T-cell (primary cell): ENCODE measurements at regions not wholly inside any gene's neighbourhood (a gene's known extent, or its start where the extent isn't known, plus 50 kb on each side); places are given as distances from the start of the nearest gene placed in this dataset.

Experiments
- ATAC-seq, 4 experiments: fragments of 200-7000 bp in 3 of 4; fragments of 150-1000 bp in 1 of 4; cut with Tn5 transposase; replicated peaks in 1 of 4; 1 replicate in 3 of 4; 2 replicates in 1 of 4; pipeline ENCODE4 v1.10.0; 2021; ENCODE audit warnings: moderate library complexity in 3 of 4, mild to moderate bottlenecking in 2 of 4, moderate number of reproducible peaks in 1 of 4
- CTCF ChIA-PET, 2 donors: fragments of 300-600 bp; sonication (Branson Sonifier 250); formaldehyde crosslinking; loops; one replicate each; lab custom pipeline; 2022; ENCODE audit warnings: antibody characterized with exemption in 2 of 2; lab: Charles Lee
- POLR2A ChIA-PET, 2 donors: fragments of 300-600 bp; sonication (Branson Sonifier 250); formaldehyde crosslinking; loops; one replicate each; lab custom pipeline; 2022; ENCODE audit warnings: antibody characterized with exemption in 2 of 2; lab: Charles Lee
- DNase-seq, 35 experiments: peaks; one replicate each; pipeline versions ENCODE4 v3.0.0 to v3.0.0-alpha.2; 2013 to 2023
- H3K27ac ChIP-seq: one replicate; pipeline ENCODE4 v1.5.1; 2013; ENCODE audit warnings: low read length
- H3K27me3 ChIP-seq, 2 experiments: replicated peaks in 1 of 2; 1 replicate in 1 of 2; 2 replicates in 1 of 2; pipeline versions ENCODE4 v1.6.1 to v1.7.0; 2013; ENCODE audit warnings: low read length in 1 of 2, mixed read lengths in 1 of 2; ENCODE audit not compliant: control insufficient read depth in 2 of 2, insufficient read depth in 2 of 2; ENCODE audit errors: extremely low read depth in 1 of 2
- H3K36me3 ChIP-seq, 2 donors: 1 replicate in 1 of 2; 2 replicates in 1 of 2; pipeline versions ENCODE4 v1.6.1 to v1.7.0; 2013; ENCODE audit warnings: low read length in 1 of 2; ENCODE audit not compliant: control insufficient read depth in 2 of 2, insufficient read depth in 1 of 2; ENCODE audit errors: extremely low read depth in 1 of 2
- H3K4me1 ChIP-seq, 2 experiments: 1 replicate in 1 of 2; 2 replicates in 1 of 2; pipeline versions ENCODE4 v1.6.1 to v1.7.0; 2013; ENCODE audit warnings: low read length in 2 of 2, mixed read lengths in 1 of 2; ENCODE audit not compliant: insufficient read depth in 2 of 2, control insufficient read depth in 1 of 2; ENCODE audit errors: extremely low read depth in 1 of 2
- H3K4me3 ChIP-seq, 2 donors: 1 replicate in 1 of 2; 2 replicates in 1 of 2; pipeline versions ENCODE4 v1.5.1 to v1.7.0; 2013; ENCODE audit warnings: mild to moderate bottlenecking in 2 of 2, low read length in 1 of 2, moderate library complexity in 1 of 2; ENCODE audit not compliant: control insufficient read depth in 1 of 2; ENCODE audit errors: extremely low read depth in 1 of 2
- H3K9me3 ChIP-seq: 2 replicates; pipeline ENCODE4 v1.7.0; 2013
- H3K27ac Mint-ChIP-seq, 2 donors: one replicate each; pipeline ENCODE4 v1.8.0; 2020 to 2021; ENCODE audit warnings: mild to moderate bottlenecking in 2 of 2, mixed read lengths in 2 of 2
- H3K27me3 Mint-ChIP-seq, 2 donors: one replicate each; pipeline ENCODE4 v1.8.0; 2021 to 2022; ENCODE audit warnings: mixed read lengths in 2 of 2
- H3K36me3 Mint-ChIP-seq: one replicate; pipeline ENCODE4 v1.8.0; 2021; ENCODE audit warnings: mixed read lengths
- H3K4me1 Mint-ChIP-seq, 3 donors: one replicate each; pipeline ENCODE4 v1.8.0; 2020 to 2022; ENCODE audit warnings: mixed read lengths in 3 of 3, mild to moderate bottlenecking in 1 of 3
- H3K4me3 Mint-ChIP-seq, 3 donors: one replicate each; pipeline ENCODE4 v1.8.0; 2020 to 2022; ENCODE audit warnings: mild to moderate bottlenecking in 3 of 3, mixed read lengths in 3 of 3, moderate library complexity in 3 of 3
- H3K9me3 Mint-ChIP-seq, 3 donors: one replicate each; pipeline ENCODE4 v1.8.0; 2020 to 2022; ENCODE audit warnings: mixed read lengths in 3 of 3
- WGBS: methylation state at CpG from one replicate; pipeline ENCODE4 v1.1.5; 2013; ENCODE audit warnings: missing lambda C conversion rate; ENCODE audit not compliant: insufficient coverage; 5-methylcytosine and 5-hydroxymethylcytosine counted together

- ATAC-seq: no peak
- POLR2A ChIA-PET: no interaction called here
Observed at GRCh38 chr12:28870839-28871440, 278.1 kb upstream of the FAR2 start.

DNA sequence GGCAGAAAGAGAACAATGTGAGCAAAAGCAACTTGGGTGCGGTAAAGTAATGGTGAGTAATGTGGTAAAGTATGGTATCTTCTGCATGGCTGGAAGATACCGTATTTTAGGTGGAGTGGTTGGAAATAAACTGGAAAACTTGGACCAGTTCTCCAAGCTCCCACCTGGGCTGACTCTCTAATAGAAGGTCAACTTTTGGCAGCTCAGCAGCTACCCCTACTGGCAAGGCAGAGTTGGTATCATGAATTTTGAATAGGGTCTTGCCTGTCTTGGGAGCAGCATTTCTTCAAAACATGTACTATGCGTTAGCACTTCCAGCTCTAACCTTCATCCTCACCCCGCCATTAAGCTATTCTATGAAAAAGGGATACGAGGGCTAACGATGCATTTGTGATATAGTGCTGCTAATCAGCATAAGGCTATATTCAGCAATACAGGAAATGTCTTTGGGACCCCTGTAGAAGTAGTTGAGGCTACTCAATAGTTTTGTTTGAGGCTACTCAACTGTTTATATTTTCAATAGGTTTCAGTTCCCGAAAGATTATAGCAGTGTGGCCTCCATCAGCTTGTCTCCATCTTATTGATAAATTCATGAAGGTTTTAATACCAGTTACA is 276.3 kb upstream of the FAR2 start:
- no peak overlapping the region for H3K4me3 Mint-ChIP-seq
- ATAC-seq (no peak), DNase-seq (peak in 2 of 35 experiments; percentile 1 to 20)
- ChIA-PET POLR2A (no interaction called here), CTCF (no interaction called here)
- Histone ChIP-seq H3K27me3 (no peaks in the 10 kb centered on the region), H3K4me3 (no peak overlapping the region), H3K4me1 (no peaks in the 10 kb centered on the region), H3K9me3 (no peaks in the 10 kb centered on the region), H3K27ac (no peak overlapping the region), H3K36me3 (no peaks in the 10 kb centered on the region)
- WGBS: 71% methylated on average over 1 of the region's 7 CpGs
- peaks cover 0 to 9% of the 10 kb centered on the region in 2 donors for H3K27me3 Mint-ChIP-seq
- no peaks in the 10 kb centered on the region for H3K36me3 Mint-ChIP-seq
- H3K27ac Mint-ChIP-seq: no peak overlapping the region
- no peaks in the 10 kb centered on the region for H3K9me3 Mint-ChIP-seq
- H3K4me1 Mint-ChIP-seq: no peaks in the 10 kb centered on the region

More at GRCh38 chr12:28870839-28871440, 278.1 kb upstream of the FAR2 start:
- H3K36me3 ChIP-seq: no peaks in the 10 kb centered on the region
- 74% methylated on average over 3 of the region's 3 CpGs for WGBS
- no peaks in the 10 kb centered on the region for H3K9me3 Mint-ChIP-seq
- H3K9me3 ChIP-seq: no peaks in the 10 kb centered on the region
- no peaks in the 10 kb centered on the region for H3K36me3 Mint-ChIP-seq
- H3K27ac ChIP-seq: no peak overlapping the region
- DNase-seq: no peak
- no peaks in the 10 kb centered on the region for H3K4me1 ChIP-seq
- H3K27ac Mint-ChIP-seq: no peak overlapping the region
- CTCF ChIA-PET: no interaction called here
- H3K27me3 ChIP-seq: no peaks in the 10 kb centered on the region
- H3K4me3 Mint-ChIP-seq: no peak overlapping the region
- no peak overlapping the region for H3K4me3 ChIP-seq
- H3K27me3 Mint-ChIP-seq: peaks cover 0 to 3% of the 10 kb centered on the region in 2 donors
- no peaks in the 10 kb centered on the region for H3K4me1 Mint-ChIP-seq

DNA sequence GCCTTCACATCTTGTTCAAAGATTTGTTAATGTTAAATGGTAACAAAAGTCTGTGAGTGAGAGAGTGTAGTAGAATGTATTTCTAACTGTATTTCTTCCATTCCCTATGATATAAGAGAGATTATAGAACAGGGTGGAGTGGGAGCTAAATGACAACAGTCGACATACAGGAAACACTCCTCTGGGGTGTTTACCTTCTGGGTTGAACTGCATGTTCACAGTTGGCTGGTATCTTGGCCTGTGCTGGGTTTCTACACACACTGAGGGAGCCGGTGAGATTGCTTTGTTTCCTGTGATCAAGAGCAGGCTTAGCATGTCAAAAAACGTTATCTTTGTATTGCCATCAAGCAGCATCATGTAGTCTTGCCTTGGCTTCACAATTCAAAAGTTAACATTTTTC is 274.3 kb upstream of the FAR2 start:
- no peak for DNase-seq
- CTCF ChIA-PET: no interaction called here

DNA sequence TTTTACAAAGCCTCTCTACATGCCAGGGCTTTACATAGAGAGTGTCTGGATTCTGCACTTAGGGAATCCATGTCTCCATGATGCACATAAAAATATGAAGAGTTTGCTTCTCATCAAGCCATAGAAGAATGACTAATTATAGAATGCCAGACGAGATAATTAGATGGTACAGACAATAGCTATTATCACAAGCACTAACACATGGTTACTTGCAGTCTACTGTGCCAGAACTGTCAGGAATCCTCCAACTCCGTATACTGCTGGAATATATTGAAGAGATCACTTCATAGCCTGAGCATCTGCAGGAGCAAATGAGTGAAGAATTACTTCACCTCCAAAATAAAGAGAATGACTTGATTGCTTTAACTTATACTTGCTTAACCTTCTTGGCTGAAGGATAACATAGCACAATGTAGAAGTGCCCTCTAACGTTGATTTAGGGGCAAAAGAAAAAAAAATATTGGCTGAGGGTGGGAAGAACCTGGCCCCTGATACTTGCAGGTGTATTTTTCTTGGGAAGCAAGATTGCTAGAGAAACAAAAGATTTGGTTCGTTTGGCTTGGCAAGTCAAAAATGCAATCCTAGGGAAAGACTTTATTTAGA is 272.8 kb upstream of the FAR2 start:
- no peak for ATAC-seq
- no peak overlapping the region for H3K27ac Mint-ChIP-seq
- H3K4me1 ChIP-seq: no peaks in the 10 kb centered on the region
- H3K4me3 ChIP-seq: no peak overlapping the region
- H3K27ac ChIP-seq: no peak overlapping the region
- DNase-seq: no peak
- H3K27me3 ChIP-seq: no peaks in the 10 kb centered on the region
- CTCF ChIA-PET: no interaction called here
- no peaks in the 10 kb centered on the region for H3K9me3 Mint-ChIP-seq
- WGBS: no CpG with 5 or more reads among the region's 4 CpGs
- no peaks in the 10 kb centered on the region for H3K9me3 ChIP-seq
- H3K4me1 Mint-ChIP-seq: no peaks in the 10 kb centered on the region
- peaks cover 1 to 10% of the 10 kb centered on the region in 2 donors for H3K27me3 Mint-ChIP-seq
- H3K36me3 Mint-ChIP-seq: no peaks in the 10 kb centered on the region
- no peak overlapping the region for H3K4me3 Mint-ChIP-seq
- no peaks in the 10 kb centered on the region for H3K36me3 ChIP-seq
- POLR2A ChIA-PET: no interaction called here

More for the DNA sequence above, 274.3 kb upstream of the FAR2 start:
- peaks cover 0 to 12% of the 10 kb centered on the region in 2 donors for H3K27me3 Mint-ChIP-seq
- no peak for ATAC-seq
- no peak overlapping the region for H3K4me3 ChIP-seq
- no peaks in the 10 kb centered on the region for H3K4me1 Mint-ChIP-seq
- H3K36me3 Mint-ChIP-seq: no peaks in the 10 kb centered on the region
- POLR2A ChIA-PET: no interaction called here
- no peak overlapping the region for H3K4me3 Mint-ChIP-seq
- no peak overlapping the region for H3K27ac Mint-ChIP-seq
- no peaks in the 10 kb centered on the region for H3K4me1 ChIP-seq
- no peaks in the 10 kb centered on the region for H3K9me3 ChIP-seq
- H3K27ac ChIP-seq: no peak overlapping the region
- no peaks in the 10 kb centered on the region for H3K36me3 ChIP-seq
- H3K27me3 ChIP-seq: no peaks in the 10 kb centered on the region
- WGBS: 39% methylated on average over 2 of the region's 3 CpGs
- H3K9me3 Mint-ChIP-seq: no peaks in the 10 kb centered on the region

- no peaks in the 10 kb centered on the region for H3K9me3 Mint-ChIP-seq
- WGBS: no CpG with 5 or more reads among the region's 1 CpG
- no peaks in the 10 kb centered on the region for H3K4me1 Mint-ChIP-seq
Observed at GRCh38 chr12:28877854-28878253, 271.2 kb upstream of the FAR2 start.

DNA sequence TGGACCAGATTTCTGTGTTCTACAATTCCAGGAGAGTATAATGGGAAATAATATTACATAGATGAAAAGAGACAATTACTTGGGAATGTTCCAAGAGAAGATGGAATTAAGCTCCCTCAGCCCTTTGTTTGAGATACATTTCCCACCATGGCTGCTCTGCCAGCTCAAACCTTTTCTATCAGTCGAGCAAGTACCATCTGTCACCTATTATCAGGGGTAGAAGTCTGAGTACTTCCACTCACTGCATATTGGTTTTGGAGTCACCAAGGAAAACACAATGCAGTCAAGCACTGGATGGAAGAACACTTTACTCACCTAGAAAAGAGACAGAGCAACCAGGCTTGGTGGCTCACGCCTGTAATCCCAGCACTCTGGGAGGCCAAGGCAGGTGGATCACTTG is 270.4 kb upstream of the FAR2 start:
- POLR2A ChIA-PET: no interaction called here
- H3K9me3 Mint-ChIP-seq: peaks cover 0 to 3% (median 0%) of the 10 kb centered on the region in 3 donors
- no peaks in the 10 kb centered on the region for H3K36me3 Mint-ChIP-seq
- CTCF ChIA-PET: no interaction called here
- no peak overlapping the region for H3K27ac Mint-ChIP-seq
- Histone ChIP-seq H3K9me3 (no peaks in the 10 kb centered on the region), H3K36me3 (no peaks in the 10 kb centered on the region), H3K4me3 (no peak overlapping the region), H3K27ac (no peak overlapping the region), H3K4me1 (no peaks in the 10 kb centered on the region), H3K27me3 (no peaks in the 10 kb centered on the region)
- H3K4me1 Mint-ChIP-seq: no peaks in the 10 kb centered on the region
- H3K4me3 Mint-ChIP-seq: no peak overlapping the region
- no peak for DNase-seq
- WGBS: no CpG with 5 or more reads among the region's 2 CpGs
- peaks cover 3 to 10% of the 10 kb centered on the region in 2 donors for H3K27me3 Mint-ChIP-seq
- no peak for ATAC-seq

More at GRCh38 chr12:28877854-28878253, 271.2 kb upstream of the FAR2 start:
- no peak overlapping the region for H3K27ac ChIP-seq
- Mint-ChIP-seq H3K27ac (no peak overlapping the region), H3K4me3 (no peak overlapping the region), H3K36me3 (no peaks in the 10 kb centered on the region), H3K27me3 (peaks cover 3 to 10% of the 10 kb centered on the region in 2 donors)
- H3K27me3 ChIP-seq: no peaks in the 10 kb centered on the region
- H3K4me1 ChIP-seq: no peaks in the 10 kb centered on the region
- H3K36me3 ChIP-seq: no peaks in the 10 kb centered on the region
- no peak overlapping the region for H3K4me3 ChIP-seq
- ChIA-PET POLR2A (no interaction called here), CTCF (interaction anchor here in 1 of 2 donors (0.5 kb wide), 1 partner anchor 443 kb away, joined by 3 read pairs; no protein-coding TSS in a partner anchor)
- no peak for DNase-seq
- no peak for ATAC-seq
- H3K9me3 ChIP-seq: no peaks in the 10 kb centered on the region
